GM21717 (cell line): ENCODE measurements at regions not wholly inside any gene's neighbourhood (a gene's known extent, or its start where the extent isn't known, plus 50 kb on each side); places are given as distances from the start of the nearest gene placed in this dataset.

Source experiments
- ATAC-seq: cut with Tn5 transposase; IDR thresholded peaks from one replicate; pipeline ENCODE4 v1.9.1; 2021; ENCODE audit warnings: mild to moderate bottlenecking, moderate library complexity; ENCODE audit not compliant: unreplicated experiment

DNA sequence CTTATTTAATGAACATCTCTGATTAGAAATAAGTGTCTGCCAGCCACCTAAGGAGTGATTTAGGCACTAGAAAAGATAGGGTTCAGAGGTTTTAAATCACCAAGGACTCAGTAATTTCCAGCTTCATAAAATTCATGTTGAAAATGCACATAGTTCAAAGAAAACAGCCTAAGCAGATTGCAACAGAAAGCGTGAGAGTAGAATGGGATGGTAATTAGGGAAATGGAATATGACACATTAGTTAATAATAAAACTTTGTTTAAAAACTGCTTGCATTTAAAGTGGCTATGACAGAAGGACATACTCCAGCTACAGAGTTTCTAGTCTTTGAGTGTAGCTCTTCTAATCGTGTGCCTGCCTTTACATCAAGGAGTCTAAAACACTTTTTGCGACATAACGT, 490.8 kb downstream of the TLE4 start:
- ATAC-seq: no peak

DNA sequence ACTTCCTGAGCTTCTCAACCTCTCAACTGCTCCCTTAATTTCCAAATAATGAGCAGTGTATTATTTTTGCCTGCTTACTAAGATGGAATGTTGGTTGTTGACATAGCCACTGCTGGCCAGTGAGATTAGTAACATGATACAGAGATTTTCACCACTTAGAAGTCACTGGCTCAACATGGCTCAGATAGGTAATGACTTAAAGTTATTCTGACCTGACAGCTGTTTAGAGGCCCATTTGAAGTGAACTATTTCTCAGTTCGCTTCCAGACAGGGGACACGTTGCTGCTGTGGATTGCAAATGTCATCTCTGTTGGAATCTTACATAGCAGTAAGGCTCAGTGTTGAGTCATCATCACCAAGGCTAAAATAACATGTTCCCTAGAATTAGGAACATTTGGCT, 490.2 kb downstream of the TLE4 start:
- no peak for ATAC-seq

DNA sequence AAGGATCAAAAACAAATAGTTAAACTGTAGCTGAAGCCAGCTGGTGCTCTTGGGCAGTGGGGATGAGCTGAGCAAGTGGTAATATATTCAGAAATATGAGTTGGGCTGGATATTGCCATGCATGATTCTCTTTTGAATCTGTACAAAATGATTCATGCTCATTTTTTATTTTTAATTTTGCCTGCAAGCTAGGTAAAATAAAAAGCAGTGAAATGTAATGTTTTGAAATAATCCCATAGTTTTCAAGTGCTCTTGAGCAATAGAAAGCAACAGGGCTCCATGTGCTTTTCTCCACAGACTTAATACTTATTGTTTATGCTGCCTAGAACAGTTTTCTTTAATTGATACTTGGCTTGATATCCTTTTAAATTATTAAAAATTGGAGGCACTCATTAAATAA, 489.3 kb downstream of the TLE4 start:
- ATAC-seq: no peak

DNA sequence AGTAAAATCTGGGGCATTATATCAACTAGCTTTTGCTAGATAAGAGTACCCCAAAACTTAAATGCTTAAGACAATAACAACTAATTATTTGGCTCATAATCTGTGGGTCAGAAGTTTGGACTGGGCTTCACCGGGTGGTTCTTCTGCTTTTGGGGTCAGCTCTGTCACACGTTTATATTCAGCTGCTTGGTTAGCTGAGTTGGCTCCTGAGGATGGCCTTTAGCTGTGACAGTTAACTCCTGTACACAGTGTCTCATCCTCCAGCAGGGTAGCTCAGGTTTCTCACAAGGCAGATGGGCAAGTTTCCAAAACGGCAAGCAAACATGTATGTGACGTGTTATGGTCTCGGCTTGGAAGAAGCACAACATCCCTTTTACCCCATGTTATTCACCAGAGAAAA, 488.2 kb downstream of the TLE4 start:
- ATAC-seq: no peak

DNA sequence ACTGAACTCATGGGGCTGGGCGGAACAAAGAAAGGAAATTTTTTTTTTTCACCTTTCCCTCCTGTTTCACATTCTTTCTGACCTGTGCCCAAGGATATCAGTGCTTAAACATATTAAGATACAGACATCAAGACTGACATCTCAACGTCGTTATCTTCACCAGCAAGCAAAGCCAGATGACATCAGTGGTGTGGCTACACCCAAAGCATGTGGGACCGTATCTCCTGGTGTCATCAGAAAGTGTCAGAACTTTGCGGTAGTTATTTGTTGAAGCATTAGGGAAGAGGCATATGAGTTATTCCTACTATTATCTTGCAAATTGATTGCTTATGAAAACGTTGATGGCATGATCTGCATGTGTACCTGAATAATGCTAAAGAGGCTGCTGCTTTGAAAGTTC, 487.4 kb downstream of the TLE4 start:
- ATAC-seq: no peak

DNA sequence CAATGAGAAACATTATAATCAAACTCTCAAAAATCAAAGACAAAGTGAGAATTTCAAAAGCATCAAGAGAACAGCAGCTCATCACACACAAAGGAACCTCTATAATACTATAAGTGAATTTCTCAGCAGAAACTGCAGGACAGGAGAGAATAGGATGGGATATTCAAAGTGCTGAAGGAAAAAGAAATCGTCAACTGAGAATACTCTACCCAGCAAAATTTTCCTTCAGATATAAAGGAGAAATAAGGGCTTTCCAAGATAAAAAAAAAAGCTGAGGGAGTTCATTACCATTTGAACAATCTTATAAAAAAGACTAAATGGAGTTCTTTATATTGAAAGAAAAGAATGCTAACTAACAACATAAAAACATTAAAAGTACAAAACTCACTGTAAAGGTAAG, 481.1 kb downstream of the TLE4 start:
- no peak for ATAC-seq

DNA sequence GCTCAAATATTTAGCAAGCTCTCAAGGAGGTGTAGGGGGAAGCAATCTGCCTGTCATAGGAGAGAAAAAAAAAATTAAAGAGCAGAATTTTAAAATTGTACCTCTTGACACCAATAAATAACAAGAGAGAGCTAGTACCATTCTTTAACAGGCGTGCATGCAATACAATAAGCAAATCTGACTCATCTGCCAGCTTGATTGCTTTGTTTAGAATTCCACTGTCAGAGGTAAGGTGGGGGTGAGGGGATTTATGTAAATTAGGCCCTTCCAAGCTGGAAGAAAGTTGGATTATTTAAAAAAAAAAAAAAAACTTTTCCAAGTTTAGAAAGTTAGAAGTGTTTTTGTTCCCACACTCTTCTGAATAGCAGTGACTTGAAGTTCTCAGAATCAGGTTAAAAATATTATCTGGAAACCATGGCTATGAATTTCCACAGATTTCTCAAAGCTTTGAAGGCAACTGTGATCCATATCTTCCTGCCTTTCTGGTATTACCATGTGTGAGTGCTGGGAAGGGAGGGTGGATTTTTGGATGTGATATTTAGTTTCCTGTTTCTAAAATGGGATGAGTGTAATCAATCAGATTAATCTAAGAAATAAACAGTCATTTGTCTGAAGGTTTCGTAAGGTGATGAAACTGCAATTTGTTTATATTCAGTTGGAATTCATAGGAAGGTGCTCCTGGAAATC, 477.5 kb downstream of the TLE4 start:
- ATAC-seq: no peak

DNA sequence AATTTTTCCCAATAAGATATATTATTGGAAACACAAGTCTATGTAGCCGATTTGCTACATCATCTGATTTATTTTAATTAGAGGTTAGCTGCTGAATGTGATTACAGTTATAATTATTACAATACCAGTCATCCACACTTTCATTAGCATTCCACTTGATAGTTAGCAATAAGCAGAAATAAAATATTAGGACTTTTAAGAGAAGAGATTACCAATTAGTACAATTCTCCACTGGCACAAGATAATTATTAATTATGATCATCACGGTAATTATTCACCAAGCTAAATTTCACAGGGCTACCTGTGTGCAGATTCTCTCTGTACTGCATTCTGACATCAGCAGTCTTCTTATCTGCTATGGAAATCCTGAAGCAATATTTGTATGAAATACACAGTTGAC, 474.7 kb downstream of the TLE4 start:
- no peak for ATAC-seq

DNA sequence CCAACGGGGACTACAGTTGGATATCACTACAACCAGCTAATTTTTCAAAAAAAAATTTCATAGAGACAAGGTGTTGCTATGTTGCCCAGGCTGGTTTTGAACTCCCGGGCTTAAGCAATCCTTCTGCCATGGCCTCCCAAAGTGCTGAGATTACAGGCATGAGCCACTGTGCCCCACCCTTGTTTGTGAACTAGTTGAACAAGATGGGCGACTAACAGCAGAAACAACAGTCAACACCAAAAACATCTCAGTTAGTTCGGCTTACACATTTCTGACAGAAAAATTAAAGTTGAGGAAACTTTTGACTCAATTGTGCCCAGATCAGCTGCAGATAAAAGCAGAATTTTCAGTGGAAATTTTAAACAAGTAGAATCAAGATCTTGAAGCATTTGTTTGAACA, 470.1 kb downstream of the TLE4 start:
- no peak for ATAC-seq

DNA sequence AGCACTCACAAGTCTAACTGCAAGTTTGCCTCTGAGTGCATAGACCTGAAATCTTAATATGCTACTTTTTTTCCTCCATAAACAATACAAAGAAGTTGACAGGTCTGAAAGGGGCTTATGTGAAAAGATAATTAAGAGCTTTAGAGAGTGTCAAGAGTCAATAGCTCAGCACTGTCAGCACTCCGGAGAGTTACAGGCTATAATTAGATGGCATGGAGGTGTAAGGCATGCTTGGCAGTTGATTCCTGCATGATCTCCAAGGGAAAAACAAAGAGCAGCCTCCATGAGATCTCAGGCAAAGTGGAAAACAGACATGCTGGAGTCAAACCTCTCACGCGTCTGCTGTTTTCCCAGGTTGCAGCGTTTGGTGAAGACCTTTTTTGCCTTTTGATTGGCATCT, 468.7 kb downstream of the TLE4 start:
- ATAC-seq: no peak

DNA sequence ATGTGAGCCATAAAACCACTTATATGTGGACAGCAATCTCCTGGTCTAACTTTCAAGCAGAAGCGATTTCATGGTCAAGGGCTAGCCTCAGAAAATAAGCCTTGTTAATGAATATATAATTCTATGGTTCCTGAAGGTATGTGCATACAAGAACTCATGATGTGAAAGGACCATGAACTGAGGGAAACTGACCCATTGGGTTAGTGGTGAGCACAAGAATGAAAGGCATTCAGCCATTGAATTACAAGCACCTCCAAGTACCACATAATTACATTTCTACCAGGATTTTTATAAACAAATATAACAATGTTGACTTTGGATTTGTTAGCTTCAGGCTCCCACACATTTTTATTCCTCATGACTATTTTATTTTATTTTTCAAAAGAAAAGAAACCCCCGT, 459.0 kb downstream of the TLE4 start:
- no peak for ATAC-seq

DNA sequence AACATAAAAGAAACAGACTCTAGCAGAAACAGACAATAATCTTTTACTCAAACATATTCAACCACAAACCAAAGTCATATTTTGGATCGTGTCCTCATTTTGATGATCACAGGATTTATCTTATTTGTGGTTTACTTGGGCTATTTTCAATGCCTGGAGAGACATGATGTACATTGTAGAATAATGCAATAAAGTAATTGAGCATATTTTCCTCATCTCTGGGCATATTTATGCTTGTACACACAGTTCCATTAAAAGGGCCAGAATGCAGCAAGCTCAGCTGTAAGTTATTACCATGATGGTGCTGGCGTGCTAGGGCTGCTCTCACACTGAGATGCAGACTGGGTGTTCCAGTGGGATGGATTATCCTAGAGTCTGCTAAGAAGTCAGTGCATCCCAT, 456.7 kb downstream of the TLE4 start:
- no peak for ATAC-seq

DNA sequence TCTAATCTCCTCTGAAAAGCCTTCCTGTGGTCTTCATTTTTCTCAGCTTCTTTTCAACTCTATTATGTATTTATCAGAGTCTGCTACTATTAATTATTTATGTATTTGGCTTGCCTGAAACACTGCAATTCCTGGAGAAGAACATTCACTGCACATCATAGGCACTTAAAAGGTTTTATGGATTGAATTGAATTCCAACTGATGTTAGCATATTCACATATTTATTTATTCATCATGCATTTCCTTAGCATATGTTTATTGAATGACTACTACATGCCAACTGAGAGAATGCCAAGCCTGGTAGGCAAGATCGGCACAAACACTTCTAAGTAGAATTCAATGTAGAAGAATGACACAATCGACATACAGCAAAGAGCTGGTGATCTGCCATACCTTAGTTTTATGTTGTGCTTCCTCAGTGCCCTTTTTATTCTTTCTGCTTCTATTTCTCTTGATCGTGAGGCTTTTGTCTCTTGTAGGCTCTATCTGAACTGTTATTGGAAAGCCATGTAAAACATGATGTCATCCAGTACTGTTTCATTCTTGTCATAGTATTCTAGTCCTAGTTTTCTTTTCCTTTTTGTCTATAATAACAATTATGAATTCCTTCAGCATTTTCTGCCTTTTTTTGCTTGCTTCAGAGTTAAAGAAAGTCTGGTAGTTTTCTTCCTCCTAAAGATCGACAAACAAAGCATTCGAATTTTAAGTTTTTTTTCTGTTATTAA, 454.2 kb downstream of the TLE4 start:
- ATAC-seq: no peak

DNA sequence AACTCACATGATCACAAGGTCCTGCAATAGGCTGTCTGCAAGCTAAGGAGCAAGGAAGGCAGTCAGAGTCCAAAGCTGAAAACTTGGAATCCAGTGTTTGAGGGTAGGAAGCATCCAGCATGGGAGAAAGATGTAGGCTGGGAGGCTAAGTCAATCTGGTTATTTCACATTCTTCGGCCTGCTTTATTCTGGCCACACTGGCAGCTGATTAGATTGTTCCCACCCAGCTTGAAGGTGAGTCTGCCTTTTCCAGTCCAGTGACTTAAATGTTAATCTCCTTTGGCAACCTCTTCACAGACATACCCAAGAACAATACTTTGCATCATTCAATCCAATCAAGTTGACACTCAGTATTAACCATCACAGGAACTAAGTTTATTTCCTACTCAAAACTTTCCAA, 453.4 kb downstream of the TLE4 start:
- ATAC-seq: no peak

DNA sequence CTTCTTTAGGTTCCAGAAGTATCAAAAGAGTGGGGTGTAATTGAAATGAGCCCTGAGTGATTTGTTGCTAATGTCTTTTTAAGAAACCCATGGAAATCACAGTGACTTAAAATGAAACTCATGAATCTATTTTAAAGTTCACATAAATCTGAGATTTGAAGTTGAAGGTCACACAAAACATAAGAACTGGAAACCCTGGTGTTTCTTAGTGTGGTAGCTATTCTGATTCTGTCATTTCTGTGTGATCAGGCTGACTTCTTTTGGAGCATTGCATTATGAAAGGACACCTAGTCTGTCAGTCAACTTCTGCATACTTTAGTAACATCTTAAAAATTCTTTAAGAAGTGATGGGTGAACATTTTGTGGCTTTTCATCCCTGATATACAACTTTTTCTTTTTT, 448.8 kb downstream of the TLE4 start:
- no peak for ATAC-seq

DNA sequence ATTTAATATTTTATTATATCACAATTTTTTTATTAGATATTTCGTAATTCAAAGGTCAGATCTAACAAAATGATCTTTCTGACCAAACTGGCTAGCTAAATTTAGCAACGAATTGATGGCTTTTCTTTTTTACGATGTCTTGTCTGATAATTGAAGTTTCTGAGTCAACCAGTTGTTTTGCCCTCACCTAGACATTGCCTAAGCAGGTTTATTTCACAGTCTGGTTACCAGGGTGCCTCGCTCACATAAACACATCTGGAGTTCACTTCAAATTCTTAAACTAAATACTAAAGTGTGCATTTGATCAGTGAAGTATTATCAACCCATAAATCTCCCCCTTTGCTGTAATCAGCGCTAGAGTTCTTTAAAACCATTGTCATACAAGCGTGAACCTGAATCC, 448.3 kb downstream of the TLE4 start:
- ATAC-seq: no peak

DNA sequence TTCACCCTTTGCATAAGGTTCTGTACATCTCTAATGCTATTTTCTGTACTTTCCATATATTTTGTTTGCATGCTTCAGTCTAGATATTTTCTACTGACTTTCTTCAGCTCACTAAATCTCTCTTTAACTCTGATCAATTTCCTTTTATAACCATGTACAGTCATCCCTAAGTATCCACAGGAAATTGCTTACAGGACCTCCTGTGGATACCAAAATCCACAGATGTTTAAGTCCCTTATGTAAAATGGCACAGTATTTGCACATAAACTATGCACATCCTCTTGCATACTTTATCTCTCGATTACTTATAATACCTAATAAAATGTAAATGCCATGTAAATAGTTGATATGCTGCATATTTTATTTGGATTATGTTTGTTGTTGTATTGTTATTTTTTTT, 442.1 kb downstream of the TLE4 start:
- ATAC-seq: no peak

DNA sequence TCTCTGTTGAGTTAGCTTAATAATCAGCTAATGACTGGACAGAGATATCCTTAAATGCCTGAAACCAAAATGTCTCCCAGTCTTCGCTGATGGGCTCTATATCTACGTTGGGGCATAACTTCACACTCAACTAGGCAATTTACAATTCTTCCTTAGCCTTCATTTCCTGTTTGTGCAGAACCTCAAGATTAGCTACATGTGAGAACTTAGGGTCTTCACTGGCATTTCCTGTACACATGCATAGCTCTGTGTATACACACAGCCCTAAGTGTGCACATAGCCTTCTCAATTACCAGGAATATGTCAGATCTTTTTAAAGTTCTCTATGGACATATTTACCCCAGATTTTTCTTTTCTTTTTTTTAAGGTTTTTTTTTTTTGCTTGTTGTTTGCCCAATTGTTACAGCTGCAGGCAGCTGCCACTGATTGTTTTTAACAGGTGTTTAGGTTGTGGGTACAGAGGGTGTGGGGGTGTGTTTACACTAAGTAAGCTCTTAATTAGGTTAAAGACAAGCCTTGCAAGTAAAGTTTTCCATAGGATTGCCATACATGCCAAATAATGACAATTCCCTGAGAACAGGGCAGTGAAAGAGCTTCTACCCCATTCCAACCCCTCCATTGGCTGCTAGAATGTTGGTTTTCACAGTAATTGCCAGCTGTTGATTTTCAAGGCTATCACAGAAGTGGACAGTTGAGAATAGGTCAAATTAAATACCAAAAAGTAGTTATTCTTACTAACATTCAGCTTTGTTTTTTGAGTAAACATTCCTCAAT, 441.0 kb downstream of the TLE4 start:
- no peak for ATAC-seq

DNA sequence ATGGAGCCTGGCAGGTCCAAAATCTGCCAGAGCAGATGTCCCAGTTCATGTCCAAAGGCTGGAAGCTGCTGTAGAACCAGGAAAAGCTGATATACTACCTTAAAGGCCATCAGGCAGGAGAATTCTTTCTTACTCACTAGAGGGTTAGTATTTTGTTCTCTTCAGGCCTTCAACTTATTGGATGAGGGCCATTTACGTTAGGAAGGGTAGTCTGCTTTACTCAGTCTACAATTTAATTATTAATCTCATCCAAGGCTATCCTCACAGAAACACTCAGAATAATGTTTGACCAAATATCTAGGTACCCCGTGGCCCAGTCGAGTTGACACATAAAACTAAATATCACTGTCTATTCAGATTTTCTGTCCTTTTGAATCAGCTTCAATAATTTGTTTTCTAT, 437.4 kb downstream of the TLE4 start:
- no peak for ATAC-seq

DNA sequence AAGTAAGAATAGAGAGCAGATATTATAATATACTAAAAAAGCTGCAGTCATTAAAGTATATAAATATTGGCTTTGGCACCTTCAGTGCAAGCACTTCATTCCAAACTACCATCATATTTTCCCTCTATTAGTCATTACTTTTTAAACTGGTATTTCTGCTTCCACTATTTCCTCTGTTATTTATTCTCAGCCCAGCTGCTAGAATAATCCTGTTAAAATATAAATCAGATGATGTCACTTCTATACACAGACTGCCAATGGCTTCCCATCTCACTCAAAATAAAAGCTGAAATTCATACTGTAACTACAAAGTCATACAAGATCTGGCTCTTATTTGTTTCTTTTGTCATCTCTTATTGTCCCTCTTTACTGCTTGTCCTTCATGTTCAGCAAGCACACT, 432.9 kb downstream of the TLE4 start:
- ATAC-seq: no peak

DNA sequence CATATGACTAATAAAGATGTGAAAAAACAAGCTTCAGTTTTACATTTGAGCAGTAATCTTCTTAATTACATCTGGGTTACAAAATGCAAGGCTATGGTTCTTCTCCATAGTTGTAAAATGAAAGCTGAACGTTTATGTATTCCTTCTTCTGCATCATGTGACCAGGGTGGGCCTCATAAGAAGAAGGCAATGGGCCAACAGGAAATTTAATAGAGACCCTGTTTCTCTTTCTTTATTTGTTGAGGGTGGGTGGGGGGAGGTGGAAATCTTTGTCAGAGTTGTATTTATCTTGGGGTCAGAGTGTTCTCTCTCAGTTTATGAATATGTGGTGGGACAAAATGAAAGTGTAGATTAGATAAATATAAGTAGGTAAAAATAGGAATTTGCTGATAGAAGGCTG, 418.8 kb downstream of the TLE4 start:
- ATAC-seq: no peak

DNA sequence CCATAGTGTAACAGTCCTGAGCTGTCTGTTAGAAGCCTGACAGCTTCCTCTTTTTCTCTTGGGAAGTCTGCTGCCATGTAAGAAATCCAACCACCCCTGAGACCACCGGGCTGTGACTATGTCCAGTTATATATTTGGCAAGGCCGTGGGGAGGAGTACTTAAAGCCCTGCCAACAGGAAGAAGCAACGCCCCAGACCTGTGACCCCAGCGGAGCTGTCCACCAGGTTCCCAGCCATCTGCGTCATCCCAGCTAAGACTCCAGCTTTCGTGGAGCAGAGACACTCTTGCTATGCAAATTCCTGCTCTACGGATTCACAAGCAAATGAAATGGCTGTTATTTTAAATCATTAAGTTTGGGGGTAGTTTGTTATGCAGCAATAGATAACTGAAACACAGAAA, 417.3 kb downstream of the TLE4 start:
- no peak for ATAC-seq
